ENCODE measurements at regions not wholly inside any gene's neighbourhood (a gene's known extent, or its start where the extent isn't known, plus 50 kb on each side); places are given as distances from the start of the nearest gene placed in this dataset.

DNA sequence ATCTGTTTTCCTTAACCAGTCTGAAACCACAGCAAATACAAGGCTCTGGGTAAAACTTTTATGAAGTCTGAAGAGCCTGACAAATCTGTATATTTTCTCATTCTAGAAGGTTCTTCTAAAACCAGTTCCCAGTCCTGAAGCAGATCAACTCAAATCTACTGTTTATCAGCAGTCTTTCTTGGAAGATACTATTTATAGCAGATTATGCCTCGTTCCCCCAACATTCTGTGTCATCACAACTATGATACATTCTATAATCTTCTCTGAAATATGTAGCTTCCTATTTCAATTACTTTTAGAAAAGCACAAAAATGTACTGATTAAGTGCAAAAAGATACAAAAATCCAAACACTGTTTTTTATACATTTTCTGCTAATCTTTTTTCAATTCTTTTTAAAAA, 67.5 kb downstream of the NIBAN1 start:
- TF ChIP-seq ZNF114 (CRISPR knock-in tag; IDR thresholded peaks at IDR 0.05) (no peak), NANOG (IDR thresholded peaks at IDR 0.05; ENCODE audit: borderline replicate concordance) (no peak), JUNB (IDR thresholded peaks at IDR 0.05; ENCODE audit: unreplicated experiment) (no peak), STAT1 (IDR thresholded peaks at IDR 0.05; ENCODE audit: unreplicated experiment) (no peak), CREB1 (CRISPR knock-in tag; IDR thresholded peaks at IDR 0.05; ENCODE audit: low read depth) (no peak), ZNF331 (CRISPR knock-in tag; IDR thresholded peaks at IDR 0.05; ENCODE audit: low read depth) (no peak), EZH2phosphoT487 (IDR thresholded peaks at IDR 0.05; ENCODE audit: unreplicated experiment) (no peak)
- TF ChIP-seq, protein P1, sequence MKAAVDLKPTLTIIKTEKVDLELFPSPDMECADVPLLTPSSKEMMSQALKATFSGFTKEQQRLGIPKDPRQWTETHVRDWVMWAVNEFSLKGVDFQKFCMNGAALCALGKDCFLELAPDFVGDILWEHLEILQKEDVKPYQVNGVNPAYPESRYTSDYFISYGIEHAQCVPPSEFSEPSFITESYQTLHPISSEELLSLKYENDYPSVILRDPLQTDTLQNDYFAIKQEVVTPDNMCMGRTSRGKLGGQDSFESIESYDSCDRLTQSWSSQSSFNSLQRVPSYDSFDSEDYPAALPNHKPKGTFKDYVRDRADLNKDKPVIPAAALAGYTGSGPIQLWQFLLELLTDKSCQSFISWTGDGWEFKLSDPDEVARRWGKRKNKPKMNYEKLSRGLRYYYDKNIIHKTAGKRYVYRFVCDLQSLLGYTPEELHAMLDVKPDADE (IDR thresholded peaks at IDR 0.05): no peak
- TF ChIP-seq, protein P2, sequence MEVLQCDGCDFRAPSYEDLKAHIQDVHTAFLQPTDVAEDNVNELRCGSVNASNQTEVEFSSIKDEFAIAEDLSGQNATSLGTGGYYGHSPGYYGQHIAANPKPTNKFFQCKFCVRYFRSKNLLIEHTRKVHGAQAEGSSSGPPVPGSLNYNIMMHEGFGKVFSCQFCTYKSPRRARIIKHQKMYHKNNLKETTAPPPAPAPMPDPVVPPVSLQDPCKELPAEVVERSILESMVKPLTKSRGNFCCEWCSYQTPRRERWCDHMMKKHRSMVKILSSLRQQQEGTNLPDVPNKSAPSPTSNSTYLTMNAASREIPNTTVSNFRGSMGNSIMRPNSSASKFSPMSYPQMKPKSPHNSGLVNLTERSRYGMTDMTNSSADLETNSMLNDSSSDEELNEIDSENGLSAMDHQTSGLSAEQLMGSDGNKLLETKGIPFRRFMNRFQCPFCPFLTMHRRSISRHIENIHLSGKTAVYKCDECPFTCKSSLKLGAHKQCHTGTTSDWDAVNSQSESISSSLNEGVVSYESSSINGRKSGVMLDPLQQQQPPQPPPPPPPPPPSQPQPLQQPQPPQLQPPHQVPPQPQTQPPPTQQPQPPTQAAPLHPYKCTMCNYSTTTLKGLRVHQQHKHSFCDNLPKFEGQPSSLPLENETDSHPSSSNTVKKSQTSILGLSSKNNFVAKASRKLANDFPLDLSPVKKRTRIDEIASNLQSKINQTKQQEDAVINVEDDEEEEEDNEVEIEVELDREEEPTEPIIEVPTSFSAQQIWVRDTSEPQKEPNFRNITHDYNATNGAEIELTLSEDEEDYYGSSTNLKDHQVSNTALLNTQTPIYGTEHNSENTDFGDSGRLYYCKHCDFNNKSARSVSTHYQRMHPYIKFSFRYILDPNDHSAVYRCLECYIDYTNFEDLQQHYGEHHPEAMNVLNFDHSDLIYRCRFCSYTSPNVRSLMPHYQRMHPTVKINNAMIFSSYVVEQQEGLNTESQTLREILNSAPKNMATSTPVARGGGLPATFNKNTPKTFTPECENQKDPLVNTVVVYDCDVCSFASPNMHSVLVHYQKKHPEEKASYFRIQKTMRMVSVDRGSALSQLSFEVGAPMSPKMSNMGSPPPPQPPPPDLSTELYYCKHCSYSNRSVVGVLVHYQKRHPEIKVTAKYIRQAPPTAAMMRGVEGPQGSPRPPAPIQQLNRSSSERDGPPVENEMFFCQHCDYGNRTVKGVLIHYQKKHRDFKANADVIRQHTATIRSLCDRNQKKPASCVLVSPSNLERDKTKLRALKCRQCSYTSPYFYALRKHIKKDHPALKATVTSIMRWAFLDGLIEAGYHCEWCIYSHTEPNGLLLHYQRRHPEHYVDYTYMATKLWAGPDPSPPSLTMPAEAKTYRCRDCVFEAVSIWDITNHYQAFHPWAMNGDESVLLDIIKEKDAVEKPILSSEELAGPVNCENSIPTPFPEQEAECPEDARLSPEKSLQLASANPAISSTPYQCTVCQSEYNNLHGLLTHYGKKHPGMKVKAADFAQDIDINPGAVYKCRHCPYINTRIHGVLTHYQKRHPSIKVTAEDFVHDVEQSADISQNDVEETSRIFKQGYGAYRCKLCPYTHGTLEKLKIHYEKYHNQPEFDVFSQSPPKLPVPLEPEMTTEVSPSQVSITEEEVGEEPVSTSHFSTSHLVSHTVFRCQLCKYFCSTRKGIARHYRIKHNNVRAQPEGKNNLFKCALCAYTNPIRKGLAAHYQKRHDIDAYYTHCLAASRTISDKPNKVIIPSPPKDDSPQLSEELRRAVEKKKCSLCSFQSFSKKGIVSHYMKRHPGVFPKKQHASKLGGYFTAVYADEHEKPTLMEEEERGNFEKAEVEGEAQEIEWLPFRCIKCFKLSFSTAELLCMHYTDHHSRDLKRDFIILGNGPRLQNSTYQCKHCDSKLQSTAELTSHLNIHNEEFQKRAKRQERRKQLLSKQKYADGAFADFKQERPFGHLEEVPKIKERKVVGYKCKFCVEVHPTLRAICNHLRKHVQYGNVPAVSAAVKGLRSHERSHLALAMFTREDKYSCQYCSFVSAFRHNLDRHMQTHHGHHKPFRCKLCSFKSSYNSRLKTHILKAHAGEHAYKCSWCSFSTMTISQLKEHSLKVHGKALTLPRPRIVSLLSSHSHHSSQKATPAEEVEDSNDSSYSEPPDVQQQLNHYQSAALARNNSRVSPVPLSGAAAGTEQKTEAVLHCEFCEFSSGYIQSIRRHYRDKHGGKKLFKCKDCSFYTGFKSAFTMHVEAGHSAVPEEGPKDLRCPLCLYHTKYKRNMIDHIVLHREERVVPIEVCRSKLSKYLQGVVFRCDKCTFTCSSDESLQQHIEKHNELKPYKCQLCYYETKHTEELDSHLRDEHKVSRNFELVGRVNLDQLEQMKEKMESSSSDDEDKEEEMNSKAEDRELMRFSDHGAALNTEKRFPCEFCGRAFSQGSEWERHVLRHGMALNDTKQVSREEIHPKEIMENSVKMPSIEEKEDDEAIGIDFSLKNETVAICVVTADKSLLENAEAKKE (CRISPR knock-in tag; IDR thresholded peaks at IDR 0.05): no peak
- TF ChIP-seq, protein P3, sequence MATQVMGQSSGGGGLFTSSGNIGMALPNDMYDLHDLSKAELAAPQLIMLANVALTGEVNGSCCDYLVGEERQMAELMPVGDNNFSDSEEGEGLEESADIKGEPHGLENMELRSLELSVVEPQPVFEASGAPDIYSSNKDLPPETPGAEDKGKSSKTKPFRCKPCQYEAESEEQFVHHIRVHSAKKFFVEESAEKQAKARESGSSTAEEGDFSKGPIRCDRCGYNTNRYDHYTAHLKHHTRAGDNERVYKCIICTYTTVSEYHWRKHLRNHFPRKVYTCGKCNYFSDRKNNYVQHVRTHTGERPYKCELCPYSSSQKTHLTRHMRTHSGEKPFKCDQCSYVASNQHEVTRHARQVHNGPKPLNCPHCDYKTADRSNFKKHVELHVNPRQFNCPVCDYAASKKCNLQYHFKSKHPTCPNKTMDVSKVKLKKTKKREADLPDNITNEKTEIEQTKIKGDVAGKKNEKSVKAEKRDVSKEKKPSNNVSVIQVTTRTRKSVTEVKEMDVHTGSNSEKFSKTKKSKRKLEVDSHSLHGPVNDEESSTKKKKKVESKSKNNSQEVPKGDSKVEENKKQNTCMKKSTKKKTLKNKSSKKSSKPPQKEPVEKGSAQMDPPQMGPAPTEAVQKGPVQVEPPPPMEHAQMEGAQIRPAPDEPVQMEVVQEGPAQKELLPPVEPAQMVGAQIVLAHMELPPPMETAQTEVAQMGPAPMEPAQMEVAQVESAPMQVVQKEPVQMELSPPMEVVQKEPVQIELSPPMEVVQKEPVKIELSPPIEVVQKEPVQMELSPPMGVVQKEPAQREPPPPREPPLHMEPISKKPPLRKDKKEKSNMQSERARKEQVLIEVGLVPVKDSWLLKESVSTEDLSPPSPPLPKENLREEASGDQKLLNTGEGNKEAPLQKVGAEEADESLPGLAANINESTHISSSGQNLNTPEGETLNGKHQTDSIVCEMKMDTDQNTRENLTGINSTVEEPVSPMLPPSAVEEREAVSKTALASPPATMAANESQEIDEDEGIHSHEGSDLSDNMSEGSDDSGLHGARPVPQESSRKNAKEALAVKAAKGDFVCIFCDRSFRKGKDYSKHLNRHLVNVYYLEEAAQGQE (IDR thresholded peaks at IDR 0.05; ENCODE audit: unreplicated experiment): no peak
- H4K20me1 ChIP-seq (replicated peaks; ENCODE audit: insufficient read depth): no peaks in the 10 kb centered on the region
- H3K36me3 ChIP-seq (ENCODE audit: insufficient read depth): no peaks in the 10 kb centered on the region
- H3K27ac Mint-ChIP-seq: no peak overlapping the region
- H3K4me1 Mint-ChIP-seq: peaks cover 4% of the 10 kb centered on the region
- H3K4me2 ChIP-seq: no peak overlapping the region
- H3K9me3 Mint-ChIP-seq: no peaks in the 10 kb centered on the region
- H3F3A ChIP-seq (replicated peaks; ENCODE audit: low read depth): no peaks in the 10 kb centered on the region
- H3K4me3 Mint-ChIP-seq: no peak overlapping the region
- no peak overlapping the region for H3K27ac ChIP-seq (ENCODE audit: low read depth)
- H3K9me2 ChIP-seq (ENCODE audit: insufficient read depth): no peaks in the 10 kb centered on the region
- no peaks in the 10 kb centered on the region for H3K79me2 ChIP-seq (replicated peaks; ENCODE audit: insufficient read depth)
- ATAC-seq (no peak), DNase-seq (ENCODE audit: low spot score) (no peak)
- no peak overlapping the region for H3K4me3 ChIP-seq
- no peak overlapping the region for H2AFZ ChIP-seq
- H3K27me3 ChIP-seq (ENCODE audit: insufficient read depth): no peaks in the 10 kb centered on the region
- H3K4me1 ChIP-seq (ENCODE audit: insufficient read depth): no peaks in the 10 kb centered on the region; the same call in 1 of the 2 replicates
- no peaks in the 10 kb centered on the region; the same call in 2 of the 3 replicates for H3K36me3 Mint-ChIP-seq (ENCODE audit: low read depth)
- H3K27me3 Mint-ChIP-seq (ENCODE audit: insufficient read depth, low read depth, poor library complexity): no peaks in the 10 kb centered on the region
